Fibroblast of lung (primary cell): ENCODE measurements at regions not wholly inside any gene's neighbourhood (a gene's known extent, or its start where the extent isn't known, plus 50 kb on each side); places are given as distances from the start of the nearest gene placed in this dataset.

ENCODE experiments used
- DNase-seq, 2 donors: peaks; one replicate each; pipeline versions ENCODE4 v3.0.0 to v3.0.0-alpha.2; 2010; ENCODE audit warnings: low read depth in 2 of 2
- H2AFZ ChIP-seq: 2 replicates; pipeline ENCODE4 v1.5.1; 2012; ENCODE audit warnings: low read length, control low read depth, inconsistent platforms
- H3K27ac ChIP-seq: 2 replicates; pipeline ENCODE4 v1.5.1; 2011; ENCODE audit warnings: low read length, control low read depth; ENCODE audit not compliant: insufficient read depth
- H3K27me3 ChIP-seq: 2 replicates; pipeline ENCODE4 v1.5.1; 2011; ENCODE audit warnings: mild to moderate bottlenecking, low read length; ENCODE audit not compliant: control insufficient read depth, insufficient read depth
- H3K36me3 ChIP-seq: 2 replicates; pipeline ENCODE4 v1.5.1; 2011; ENCODE audit warnings: low read length; ENCODE audit not compliant: control insufficient read depth, insufficient read depth
- H3K4me1 ChIP-seq: 2 replicates; pipeline ENCODE4 v1.5.1; 2011; ENCODE audit warnings: low read length; ENCODE audit not compliant: control insufficient read depth, insufficient read depth; ENCODE audit errors: extremely low read depth
- H3K4me2 ChIP-seq: 2 replicates; pipeline ENCODE4 v1.5.1; 2011; ENCODE audit warnings: low read length, control low read depth; ENCODE audit not compliant: insufficient read depth; ENCODE audit errors: extremely low read depth
- H3K4me3 ChIP-seq, 4 experiments: fragments of 200-600 bp in 1 of 4; sonication (generic) in 1 of 4; replicated peaks in 1 of 4; 2 replicates each; pipeline ENCODE4 v1.5.1; 2011 to 2016; ENCODE audit warnings: low read length in 4 of 4, low read depth in 3 of 4, mild to moderate bottlenecking in 3 of 4, control low read depth in 2 of 4, inconsistent platforms in 1 of 4, mixed read lengths in 1 of 4; ENCODE audit not compliant: insufficient read depth in 1 of 4; ENCODE audit errors: control extremely low read depth in 1 of 4
- H3K79me2 ChIP-seq: 2 replicates; pipeline ENCODE4 v1.5.1; 2012; ENCODE audit warnings: mild to moderate bottlenecking, low read length, inconsistent platforms; ENCODE audit not compliant: control insufficient read depth, insufficient read depth
- H3K9ac ChIP-seq: 2 replicates; pipeline ENCODE4 v1.5.1; 2011; ENCODE audit warnings: mild to moderate bottlenecking, low read length, control low read depth; ENCODE audit not compliant: insufficient read depth
- H3K9me3 ChIP-seq: 2 replicates; pipeline ENCODE4 v1.5.1; 2012; ENCODE audit warnings: low read depth, low read length; ENCODE audit not compliant: control insufficient read depth, insufficient read depth
- H4K20me1 ChIP-seq: 2 replicates; pipeline ENCODE4 v1.5.1; 2011; ENCODE audit warnings: low read length; ENCODE audit not compliant: control insufficient read depth, insufficient read depth; ENCODE audit errors: extremely low read depth
- EZH2 ChIP-seq: IDR thresholded peaks from 2 replicates; pipeline ENCODE4 v1.5.1; 2012; ENCODE audit warnings: low read length, control low read depth, mild to moderate bottlenecking; ENCODE audit errors: missing control alignments
- TF ChIP-seq, protein P1 (sequence below), 2 donors: IDR thresholded peaks in 1 of 2; conservative IDR thresholded peaks in 1 of 2; 1 replicate in 1 of 2; 2 replicates in 1 of 2; pipeline ENCODE4 v1.5.1; 2011 to 2012; ENCODE audit warnings: low read length in 2 of 2, control low read depth in 1 of 2, inconsistent platforms in 1 of 2, low read depth in 1 of 2, mild to moderate bottlenecking in 1 of 2

DNA sequence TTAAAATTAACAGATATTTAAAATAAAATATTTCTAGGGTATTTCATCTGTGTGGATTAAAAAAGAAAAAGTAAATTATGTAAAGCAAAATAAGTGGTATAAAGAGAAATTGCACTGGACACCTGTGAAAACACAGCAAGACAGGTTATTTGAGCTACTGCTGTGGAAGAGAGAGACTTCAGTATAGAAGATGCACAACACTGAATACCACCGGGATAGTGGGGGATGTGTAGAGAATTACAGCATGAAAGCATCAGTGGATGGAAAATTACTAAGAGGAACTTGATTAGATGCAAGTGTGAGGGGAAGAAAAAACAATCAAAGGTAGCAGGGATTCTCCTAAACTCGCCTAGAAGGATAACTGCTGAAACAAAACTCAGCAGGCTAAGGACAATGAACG, 1242.5 kb upstream of the GBE1 start:
- no peaks in the 10 kb centered on the region for H3K4me1 ChIP-seq
- H3K27ac ChIP-seq, result no peak overlapping the region
- H3K4me2 ChIP-seq, result no peak overlapping the region
- no peak for DNase-seq
- no peaks in the 10 kb centered on the region for H3K9me3 ChIP-seq
- H3K4me3 ChIP-seq, result no peak overlapping the region
- no peaks in the 10 kb centered on the region for H3K36me3 ChIP-seq
- H2AFZ ChIP-seq, result no peak overlapping the region
- H4K20me1 ChIP-seq, result no peaks in the 10 kb centered on the region
- no peaks in the 10 kb centered on the region for H3K79me2 ChIP-seq
- no peak overlapping the region for H3K9ac ChIP-seq
- H3K27me3 ChIP-seq, result no peaks in the 10 kb centered on the region
- no peak for TF ChIP-seq EZH2
- TF ChIP-seq, protein P1, sequence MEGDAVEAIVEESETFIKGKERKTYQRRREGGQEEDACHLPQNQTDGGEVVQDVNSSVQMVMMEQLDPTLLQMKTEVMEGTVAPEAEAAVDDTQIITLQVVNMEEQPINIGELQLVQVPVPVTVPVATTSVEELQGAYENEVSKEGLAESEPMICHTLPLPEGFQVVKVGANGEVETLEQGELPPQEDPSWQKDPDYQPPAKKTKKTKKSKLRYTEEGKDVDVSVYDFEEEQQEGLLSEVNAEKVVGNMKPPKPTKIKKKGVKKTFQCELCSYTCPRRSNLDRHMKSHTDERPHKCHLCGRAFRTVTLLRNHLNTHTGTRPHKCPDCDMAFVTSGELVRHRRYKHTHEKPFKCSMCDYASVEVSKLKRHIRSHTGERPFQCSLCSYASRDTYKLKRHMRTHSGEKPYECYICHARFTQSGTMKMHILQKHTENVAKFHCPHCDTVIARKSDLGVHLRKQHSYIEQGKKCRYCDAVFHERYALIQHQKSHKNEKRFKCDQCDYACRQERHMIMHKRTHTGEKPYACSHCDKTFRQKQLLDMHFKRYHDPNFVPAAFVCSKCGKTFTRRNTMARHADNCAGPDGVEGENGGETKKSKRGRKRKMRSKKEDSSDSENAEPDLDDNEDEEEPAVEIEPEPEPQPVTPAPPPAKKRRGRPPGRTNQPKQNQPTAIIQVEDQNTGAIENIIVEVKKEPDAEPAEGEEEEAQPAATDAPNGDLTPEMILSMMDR (conservative IDR thresholded peaks at IDR 0.05 in 1 of 2, IDR thresholded peaks at IDR 0.05 in 1 of 2; ENCODE audit: low read depth in 1 of 2, low read length in 2 of 2), result no peak

DNA sequence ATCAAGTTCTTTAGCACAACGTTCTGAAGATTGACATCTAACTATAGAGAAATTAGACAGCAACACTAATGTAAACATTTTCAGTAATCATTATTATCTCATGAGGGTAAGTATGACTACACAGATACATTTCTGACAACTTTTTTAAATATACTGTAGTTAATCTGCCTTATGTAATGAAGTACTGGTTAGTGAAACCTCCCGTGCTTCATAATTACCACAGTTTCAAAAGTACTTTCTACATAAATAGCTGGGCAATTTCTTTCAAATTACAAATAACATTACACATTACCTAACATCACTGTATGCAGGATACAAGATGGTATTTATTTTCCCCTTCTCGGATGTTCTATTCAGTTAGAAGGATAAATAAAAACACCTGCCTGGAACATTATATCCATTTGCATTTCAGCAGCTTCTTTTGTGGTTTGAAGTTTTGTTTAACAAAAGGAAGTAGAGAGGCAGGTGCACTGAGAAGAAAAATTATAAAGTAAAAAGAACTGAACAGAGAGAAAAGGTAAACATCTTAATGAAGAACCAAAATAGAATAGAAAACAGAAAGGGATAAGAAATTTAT, 1241.5 kb upstream of the GBE1 start:
- TF ChIP-seq EZH2, result no peak
- TF ChIP-seq, protein P1 (conservative IDR thresholded peaks at IDR 0.05 in 1 of 2, IDR thresholded peaks at IDR 0.05 in 1 of 2; ENCODE audit: low read depth in 1 of 2, low read length in 2 of 2), result no peak
- Histone ChIP-seq H2AFZ (no peak overlapping the region), H3K4me3 (no peak overlapping the region), H3K9ac (no peak overlapping the region), H3K79me2 (no peaks in the 10 kb centered on the region), H3K4me1 (no peaks in the 10 kb centered on the region), H3K9me3 (no peaks in the 10 kb centered on the region), H3K27me3 (no peaks in the 10 kb centered on the region), H3K36me3 (no peaks in the 10 kb centered on the region), H3K4me2 (no peak overlapping the region), H4K20me1 (no peaks in the 10 kb centered on the region), H3K27ac (no peak overlapping the region)
- DNase-seq, result no peak

DNA sequence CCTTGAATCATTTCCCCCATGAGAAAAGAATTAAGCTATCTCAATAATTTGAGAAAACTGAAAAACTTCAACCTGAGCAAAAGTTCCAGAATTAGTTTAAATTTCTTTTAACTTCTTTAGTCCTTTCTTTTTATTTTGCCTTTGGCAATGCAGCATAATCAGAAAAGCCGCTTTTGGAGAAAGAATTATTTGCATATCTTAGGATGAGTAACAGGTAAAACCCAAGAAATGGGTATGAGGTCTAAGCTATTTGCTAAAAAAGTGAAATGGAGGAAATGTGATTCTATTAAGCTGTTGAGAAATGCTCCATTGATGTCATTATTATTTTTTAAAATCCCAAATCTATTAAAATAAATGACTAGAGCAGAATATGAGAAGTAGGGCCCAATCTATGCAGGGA, 1238.3 kb upstream of the GBE1 start:
- no peak for DNase-seq
- no peak overlapping the region for H3K4me2 ChIP-seq
- TF ChIP-seq, protein P1 (conservative IDR thresholded peaks at IDR 0.05 in 1 of 2, IDR thresholded peaks at IDR 0.05 in 1 of 2; ENCODE audit: low read depth in 1 of 2, low read length in 2 of 2), result no peak
- no peak for TF ChIP-seq EZH2

More for the DNA sequence above, 1238.3 kb upstream of the GBE1 start:
- Histone ChIP-seq H3K9me3 (no peaks in the 10 kb centered on the region), H3K4me3 (no peak overlapping the region), H3K27ac (no peak overlapping the region), H3K79me2 (no peaks in the 10 kb centered on the region), H3K36me3 (no peaks in the 10 kb centered on the region), H3K4me1 (no peaks in the 10 kb centered on the region), H3K9ac (no peak overlapping the region), H3K27me3 (no peaks in the 10 kb centered on the region), H2AFZ (no peak overlapping the region), H4K20me1 (no peaks in the 10 kb centered on the region)
